ENCODE measurements at regions not wholly inside any gene's neighbourhood (a gene's known extent, or its start where the extent isn't known, plus 50 kb on each side); places are given as distances from the start of the nearest gene placed in this dataset.

GRCh38 chr18:37742436-37742835 lies 176.8 kb upstream of the CELF4 start:
- no peaks in the 10 kb centered on the region for H3K4me1 ChIP-seq (ENCODE audit: insufficient read depth)

GRCh38 chr18:37741032-37741623 lies 175.5 kb upstream of the CELF4 start:
- WGBS: 72% methylated on average over 7 of the region's 7 CpGs
- Histone ChIP-seq H3K4me1 (ENCODE audit: insufficient read depth) (no peaks in the 10 kb centered on the region), H3K36me3 (ENCODE audit: insufficient read depth) (no peaks in the 10 kb centered on the region), H3K4me3 (ENCODE audit: low read depth, low read length) (no peak overlapping the region), H3K27ac (ENCODE audit: low read depth) (no peak overlapping the region)
- DNase-seq (ENCODE audit: extremely low spot score): no peak

More at GRCh38 chr18:37742436-37742835, 176.8 kb upstream of the CELF4 start:
- no peak overlapping the region for H3K27ac ChIP-seq (ENCODE audit: low read depth)
- 74% methylated on average over 2 of the region's 2 CpGs for WGBS
- DNase-seq (ENCODE audit: extremely low spot score): no peak
- H3K36me3 ChIP-seq (ENCODE audit: insufficient read depth): no peaks in the 10 kb centered on the region
- H3K4me3 ChIP-seq (ENCODE audit: low read depth, low read length): no peak overlapping the region

DNA sequence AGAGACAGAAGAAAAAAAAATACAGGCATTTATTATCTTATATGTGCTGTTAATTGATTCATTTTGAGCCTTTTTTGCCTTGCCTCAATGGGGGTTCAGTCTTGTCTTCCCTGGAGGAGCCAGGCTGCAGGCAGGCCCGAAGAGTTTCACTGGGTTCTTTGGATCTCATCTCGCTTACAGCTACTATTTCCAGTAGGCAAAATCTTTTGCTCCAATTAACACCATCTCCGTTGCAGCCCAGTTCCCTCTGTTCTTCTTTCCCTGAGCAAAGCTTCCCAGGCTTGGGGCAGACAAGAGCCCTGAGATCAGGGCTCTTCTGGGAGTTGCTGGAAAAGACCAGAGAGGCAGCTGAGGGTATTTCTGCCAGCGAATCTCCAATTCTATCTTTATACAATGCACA lies 168.8 kb upstream of the CELF4 start:
- no peak overlapping the region for H3K27ac ChIP-seq (ENCODE audit: low read depth)
- H3K4me3 ChIP-seq (ENCODE audit: low read depth, low read length): no peak overlapping the region
- WGBS: 88% methylated on average over 4 of the region's 4 CpGs
- DNase-seq (ENCODE audit: extremely low spot score): no peak
- H3K4me1 ChIP-seq (ENCODE audit: insufficient read depth): no peaks in the 10 kb centered on the region
- H3K36me3 ChIP-seq (ENCODE audit: insufficient read depth): no peaks in the 10 kb centered on the region

- DNase-seq (ENCODE audit: extremely low spot score): no peak
- WGBS: 82% methylated on average over 5 of the region's 5 CpGs
- Histone ChIP-seq H3K4me3 (ENCODE audit: low read depth, low read length) (no peak overlapping the region), H3K27ac (ENCODE audit: low read depth) (no peak overlapping the region), H3K4me1 (ENCODE audit: insufficient read depth) (no peaks in the 10 kb centered on the region), H3K36me3 (ENCODE audit: insufficient read depth) (no peaks in the 10 kb centered on the region)
Observed at GRCh38 chr18:37729716-37730115, 164.1 kb upstream of the CELF4 start.

DNA sequence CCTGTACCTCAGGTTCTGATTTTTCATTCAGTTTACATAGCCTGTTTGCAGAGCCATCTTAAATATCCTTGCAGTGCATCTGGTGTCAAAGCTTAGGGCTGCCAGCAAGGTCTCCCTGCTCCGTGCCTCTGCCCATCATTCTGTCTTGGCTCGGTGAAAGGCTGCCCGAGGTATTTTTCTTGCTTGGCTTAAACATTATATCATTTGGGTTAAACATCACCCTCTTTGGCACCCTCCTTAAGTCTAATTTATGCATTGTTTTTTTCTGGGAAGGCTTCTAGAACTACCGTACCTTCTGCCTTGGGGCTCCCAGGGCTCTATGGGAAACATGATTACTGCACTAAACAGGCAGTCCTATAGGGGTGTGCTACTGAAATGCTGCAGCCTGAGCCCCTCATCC lies 158.6 kb upstream of the CELF4 start:
- no peaks in the 10 kb centered on the region for H3K36me3 ChIP-seq (ENCODE audit: insufficient read depth)
- no peak for DNase-seq (ENCODE audit: extremely low spot score)
- 71% methylated on average over 4 of the region's 4 CpGs for WGBS
- no peak overlapping the region for H3K27ac ChIP-seq (ENCODE audit: low read depth)
- no peak overlapping the region for H3K4me3 ChIP-seq (ENCODE audit: low read depth, low read length)
- no peaks in the 10 kb centered on the region for H3K4me1 ChIP-seq (ENCODE audit: insufficient read depth)

DNA sequence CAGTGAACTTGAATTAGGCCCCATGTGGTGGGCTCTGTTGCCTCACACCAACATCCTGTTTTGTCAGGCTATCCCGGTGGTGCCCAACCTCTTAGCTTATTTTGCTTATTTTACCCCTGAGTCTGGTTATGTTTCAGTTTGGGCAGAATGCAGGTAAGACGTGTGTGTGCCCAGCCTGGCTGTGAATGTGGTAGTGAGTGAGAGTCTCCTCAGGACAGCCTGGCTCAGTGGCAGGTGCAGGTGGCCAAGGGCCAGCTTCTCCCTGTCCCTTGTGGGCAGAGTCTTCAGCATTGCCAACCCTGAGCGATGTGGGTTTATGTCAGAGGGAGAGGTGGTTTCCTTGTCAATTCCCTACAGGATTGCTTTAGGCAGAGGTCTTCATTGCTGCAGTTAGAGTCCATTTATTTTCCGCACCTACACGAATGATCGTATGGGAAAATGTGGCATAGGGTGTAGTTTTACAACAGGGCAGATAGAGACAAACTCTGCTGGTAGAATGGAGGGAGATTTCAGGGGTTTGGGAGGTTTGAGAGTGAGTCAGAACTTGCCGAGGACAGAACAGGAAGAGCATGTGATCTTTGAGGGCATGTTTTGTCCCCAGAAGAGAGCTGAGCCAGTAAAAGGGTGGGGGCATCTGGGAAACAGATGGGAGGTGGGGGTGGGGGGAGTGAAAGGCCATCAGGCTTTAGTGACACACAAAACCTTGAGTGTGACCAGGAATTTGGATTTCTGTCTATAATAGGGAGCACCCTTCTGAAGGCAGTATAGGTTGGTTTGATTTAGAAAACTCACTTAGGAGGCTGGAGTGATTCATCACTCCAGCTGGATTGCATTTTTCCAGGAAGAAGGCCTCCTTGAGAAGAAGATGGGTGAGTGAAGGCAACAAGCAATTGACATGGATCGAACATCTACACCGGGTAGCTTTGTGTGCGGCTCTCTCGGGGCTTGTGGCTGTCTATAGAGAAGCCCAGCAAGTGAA lies 156.2 kb upstream of the CELF4 start:
- Histone ChIP-seq H3K27ac (ENCODE audit: low read depth) (no peak overlapping the region), H3K36me3 (ENCODE audit: insufficient read depth) (no peaks in the 10 kb centered on the region), H3K4me1 (ENCODE audit: insufficient read depth) (no peaks in the 10 kb centered on the region), H3K4me3 (ENCODE audit: low read depth, low read length) (no peak overlapping the region)
- WGBS: 82% methylated on average over 11 of the region's 11 CpGs
- DNase-seq (ENCODE audit: extremely low spot score): no peak

DNA sequence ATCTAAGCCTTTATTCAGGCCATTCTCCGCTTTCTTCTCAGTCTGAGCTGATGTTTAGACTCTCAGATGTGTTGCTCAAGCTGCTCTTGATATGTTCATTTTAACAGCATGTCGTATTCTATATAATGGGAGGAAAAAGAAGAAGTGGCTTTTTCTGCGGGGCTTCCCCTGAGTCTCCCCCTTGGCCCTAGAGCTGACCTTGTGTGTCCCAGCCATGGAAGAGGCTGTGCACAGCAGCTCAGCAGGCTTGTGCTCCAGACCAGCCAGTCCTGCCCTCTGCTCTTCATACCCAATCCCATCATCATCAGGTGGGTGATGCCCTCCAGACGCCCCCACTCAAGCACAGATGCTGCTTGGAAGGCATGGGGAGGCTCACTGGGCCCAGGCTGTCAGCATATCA lies 155.1 kb upstream of the CELF4 start:
- H3K36me3 ChIP-seq (ENCODE audit: insufficient read depth): no peaks in the 10 kb centered on the region
- no peak for DNase-seq (ENCODE audit: extremely low spot score)
- H3K27ac ChIP-seq (ENCODE audit: low read depth): no peak overlapping the region
- WGBS: 72% methylated on average over 4 of the region's 4 CpGs
- H3K4me1 ChIP-seq (ENCODE audit: insufficient read depth): no peaks in the 10 kb centered on the region
- H3K4me3 ChIP-seq (ENCODE audit: low read depth, low read length): no peak overlapping the region

DNA sequence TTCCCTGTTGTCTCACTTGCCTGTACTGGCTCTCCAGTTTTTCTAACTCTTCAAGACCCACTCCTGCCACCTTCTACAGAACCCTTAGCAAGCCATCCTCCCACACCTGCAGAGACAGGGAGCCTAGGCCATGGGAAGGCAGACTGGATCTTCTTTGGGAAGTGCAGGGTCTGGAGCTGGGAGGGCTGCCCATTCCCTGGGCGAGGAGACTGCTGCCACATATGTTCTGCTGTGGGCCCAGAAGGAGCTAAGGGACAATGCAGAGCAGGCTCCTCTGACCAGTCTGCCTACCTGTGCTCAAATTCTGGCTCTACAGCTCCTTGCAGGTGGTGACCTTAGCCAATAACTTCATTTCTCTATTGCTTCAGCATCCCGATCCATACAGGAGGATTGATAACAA lies 152.1 kb upstream of the CELF4 start:
- WGBS: 88% methylated on average over 2 of the region's 2 CpGs
- Histone ChIP-seq H3K36me3 (ENCODE audit: insufficient read depth) (no peaks in the 10 kb centered on the region), H3K4me1 (ENCODE audit: insufficient read depth) (no peaks in the 10 kb centered on the region), H3K27ac (ENCODE audit: low read depth) (no peak overlapping the region), H3K4me3 (ENCODE audit: low read depth, low read length) (no peak overlapping the region)
- DNase-seq (ENCODE audit: extremely low spot score): no peak

DNA sequence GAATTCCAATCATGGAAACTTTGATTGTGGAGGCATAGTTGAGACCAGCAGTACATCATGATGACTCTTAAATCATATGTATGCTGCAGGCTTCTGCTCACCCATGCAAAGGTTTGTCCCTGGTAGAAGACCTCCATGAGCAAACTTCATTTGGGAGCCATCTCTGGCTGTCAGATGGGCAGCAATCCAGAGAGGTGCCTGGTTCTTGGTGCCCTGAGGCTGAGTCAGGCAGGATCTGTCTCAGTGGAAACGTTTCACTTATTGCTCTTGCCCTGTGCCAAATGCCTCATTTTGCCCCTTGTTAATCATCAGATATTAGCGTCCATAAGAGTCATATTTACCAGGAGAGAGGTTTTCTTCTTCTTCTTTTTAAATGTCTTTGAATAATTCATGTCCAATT lies 151.5 kb upstream of the CELF4 start:
- H3K4me3 ChIP-seq (ENCODE audit: low read depth, low read length): no peak overlapping the region
- H3K36me3 ChIP-seq (ENCODE audit: insufficient read depth): no peaks in the 10 kb centered on the region
- H3K27ac ChIP-seq (ENCODE audit: low read depth): no peak overlapping the region
- no peaks in the 10 kb centered on the region for H3K4me1 ChIP-seq (ENCODE audit: insufficient read depth)
- no peak for DNase-seq (ENCODE audit: extremely low spot score)
- WGBS: 67% methylated on average over 2 of the region's 2 CpGs

- H3K36me3 ChIP-seq (ENCODE audit: insufficient read depth): no peaks in the 10 kb centered on the region
- no peaks in the 10 kb centered on the region for H3K4me1 ChIP-seq (ENCODE audit: insufficient read depth)
- no peak for DNase-seq (ENCODE audit: extremely low spot score)
- H3K4me3 ChIP-seq (ENCODE audit: low read depth, low read length): no peak overlapping the region
- WGBS: 73% methylated on average over 5 of the region's 5 CpGs
- no peak overlapping the region for H3K27ac ChIP-seq (ENCODE audit: low read depth)
Observed at GRCh38 chr18:37716106-37716735, 150.6 kb upstream of the CELF4 start.

DNA sequence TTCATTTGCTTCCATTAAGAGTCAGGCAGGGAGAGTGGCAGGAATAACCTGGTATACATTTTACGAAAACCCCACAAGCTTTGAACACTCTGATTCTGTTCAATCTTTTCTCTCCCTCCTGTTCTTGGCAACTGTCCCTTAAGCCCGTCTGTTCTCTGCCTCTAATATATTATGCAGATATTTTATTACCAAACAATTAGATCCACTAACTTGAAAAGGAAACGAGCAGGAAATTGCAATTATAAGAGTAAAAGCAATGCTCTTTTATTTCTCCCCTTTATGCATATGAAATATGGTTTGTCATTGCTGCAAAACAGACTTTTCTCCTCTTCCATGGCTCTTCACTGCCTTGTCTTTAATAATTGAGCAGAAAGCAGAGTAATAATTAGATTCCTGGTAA lies 149.1 kb upstream of the CELF4 start:
- WGBS: 37% methylated on average over 3 of the region's 3 CpGs
- DNase-seq (ENCODE audit: extremely low spot score): no peak
- H3K4me1 ChIP-seq (ENCODE audit: insufficient read depth): no peaks in the 10 kb centered on the region
- no peaks in the 10 kb centered on the region for H3K36me3 ChIP-seq (ENCODE audit: insufficient read depth)
- no peak overlapping the region for H3K4me3 ChIP-seq (ENCODE audit: low read depth, low read length)
- H3K27ac ChIP-seq (ENCODE audit: low read depth): no peak overlapping the region

DNA sequence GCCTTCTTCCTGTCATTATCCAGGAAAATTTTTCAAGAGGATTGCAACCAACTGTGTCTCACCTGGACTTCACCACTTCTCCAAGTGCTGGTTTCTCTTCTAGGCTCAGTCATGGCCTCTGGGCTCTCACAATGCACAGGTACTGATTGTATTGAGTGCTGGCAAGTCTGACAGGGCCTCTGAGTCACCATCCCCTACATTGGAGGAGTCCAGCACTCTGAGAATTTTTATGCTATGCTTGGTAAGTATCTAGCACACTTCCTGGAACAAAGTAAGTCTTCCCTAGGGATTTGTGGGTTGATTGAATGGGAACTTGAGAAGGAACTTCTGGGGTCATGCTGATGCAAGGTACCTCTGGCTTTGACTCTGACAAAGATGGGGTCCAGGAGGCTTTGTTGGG lies 147.2 kb upstream of the CELF4 start:
- no peaks in the 10 kb centered on the region for H3K4me1 ChIP-seq (ENCODE audit: insufficient read depth)
- DNase-seq (ENCODE audit: extremely low spot score): no peak
- H3K36me3 ChIP-seq (ENCODE audit: insufficient read depth): no peaks in the 10 kb centered on the region
- no peak overlapping the region for H3K27ac ChIP-seq (ENCODE audit: low read depth)
- H3K4me3 ChIP-seq (ENCODE audit: low read depth, low read length): no peak overlapping the region

- H3K36me3 ChIP-seq (ENCODE audit: insufficient read depth): no peaks in the 10 kb centered on the region
- 73% methylated on average over 4 of the region's 4 CpGs for WGBS
- no peaks in the 10 kb centered on the region for H3K4me1 ChIP-seq (ENCODE audit: insufficient read depth)
- no peak overlapping the region for H3K27ac ChIP-seq (ENCODE audit: low read depth)
- H3K4me3 ChIP-seq (ENCODE audit: low read depth, low read length): no peak overlapping the region
- DNase-seq (ENCODE audit: extremely low spot score): no peak
Observed at GRCh38 chr18:37711766-37712505, 146.3 kb upstream of the CELF4 start.
